ENCODE measurements at regions not wholly inside any gene's neighbourhood (a gene's known extent, or its start where the extent isn't known, plus 50 kb on each side); places are given as distances from the start of the nearest gene placed in this dataset.
"Not testable (repeated sequence)": the region's sequence is repeated elsewhere in the genome, so short reads cannot be mapped to it uniquely, and the experiment has no call there.

DNA sequence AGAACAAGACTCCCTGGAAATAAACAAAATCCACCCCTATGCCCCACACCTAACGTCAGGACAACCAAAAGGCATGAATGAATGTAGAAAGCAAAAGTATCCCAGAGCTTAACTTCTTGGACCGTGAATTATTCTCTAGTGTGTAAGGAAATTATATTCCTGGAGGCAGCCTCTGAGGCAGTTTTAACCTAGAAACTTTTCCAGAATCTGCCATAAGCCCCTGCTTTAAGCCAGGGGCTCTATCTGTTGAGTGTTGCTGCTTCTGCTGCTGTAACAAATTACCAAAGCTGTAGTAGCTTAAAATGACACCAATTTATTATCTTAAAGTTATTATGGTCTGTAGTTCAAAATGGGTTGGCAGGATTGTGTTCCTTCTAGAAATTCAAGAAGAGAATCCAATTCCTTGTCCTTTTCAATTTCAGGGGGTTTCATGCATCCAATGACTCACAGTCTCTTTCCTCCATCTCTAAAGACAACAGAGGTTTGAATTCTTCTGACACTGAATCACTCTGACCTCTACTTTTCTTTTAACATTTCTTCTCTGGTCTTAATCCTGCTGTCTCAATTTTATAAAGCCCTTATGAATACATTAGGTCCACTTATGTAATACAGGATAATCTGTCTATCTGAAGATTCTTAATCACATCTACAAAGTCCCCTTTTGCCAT is 242.7 kb downstream of the ATXN7L3B start:
- TF ChIP-seq, protein P1, sequence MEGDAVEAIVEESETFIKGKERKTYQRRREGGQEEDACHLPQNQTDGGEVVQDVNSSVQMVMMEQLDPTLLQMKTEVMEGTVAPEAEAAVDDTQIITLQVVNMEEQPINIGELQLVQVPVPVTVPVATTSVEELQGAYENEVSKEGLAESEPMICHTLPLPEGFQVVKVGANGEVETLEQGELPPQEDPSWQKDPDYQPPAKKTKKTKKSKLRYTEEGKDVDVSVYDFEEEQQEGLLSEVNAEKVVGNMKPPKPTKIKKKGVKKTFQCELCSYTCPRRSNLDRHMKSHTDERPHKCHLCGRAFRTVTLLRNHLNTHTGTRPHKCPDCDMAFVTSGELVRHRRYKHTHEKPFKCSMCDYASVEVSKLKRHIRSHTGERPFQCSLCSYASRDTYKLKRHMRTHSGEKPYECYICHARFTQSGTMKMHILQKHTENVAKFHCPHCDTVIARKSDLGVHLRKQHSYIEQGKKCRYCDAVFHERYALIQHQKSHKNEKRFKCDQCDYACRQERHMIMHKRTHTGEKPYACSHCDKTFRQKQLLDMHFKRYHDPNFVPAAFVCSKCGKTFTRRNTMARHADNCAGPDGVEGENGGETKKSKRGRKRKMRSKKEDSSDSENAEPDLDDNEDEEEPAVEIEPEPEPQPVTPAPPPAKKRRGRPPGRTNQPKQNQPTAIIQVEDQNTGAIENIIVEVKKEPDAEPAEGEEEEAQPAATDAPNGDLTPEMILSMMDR (IDR thresholded peaks at IDR 0.05; ENCODE audit: low read depth, low read length): no peak
- H3K4me3 ChIP-seq (ENCODE audit: low read depth, low read length): no peak overlapping the region
- DNase-seq (ENCODE audit: low read depth, low spot score): peak; percentile 84
- in situ Hi-C loops (cut with HindIII; ENCODE audit: low sequenced_read_pairs): no loop called here

DNA sequence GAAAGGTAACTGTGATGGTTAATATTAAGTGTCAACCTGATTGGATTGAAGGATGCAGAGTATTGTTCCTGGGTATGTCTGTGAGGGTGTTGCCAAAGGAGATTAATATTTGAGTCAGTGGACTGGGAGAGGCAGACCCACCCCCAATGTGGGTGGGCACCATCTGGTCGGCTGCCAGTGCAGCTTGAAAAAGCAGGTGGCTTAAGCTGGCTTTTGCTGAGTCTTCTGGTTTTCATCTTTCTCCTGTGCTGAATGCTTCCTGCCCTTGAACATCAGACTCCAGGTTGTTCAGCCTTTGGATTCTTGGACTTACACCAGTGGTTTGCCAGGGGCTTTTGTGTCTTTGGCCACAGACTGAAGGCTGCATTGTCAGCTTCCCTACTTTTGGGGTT is 243.2 kb downstream of the ATXN7L3B start:
- DNase-seq (ENCODE audit: low read depth, low spot score); H3K4me3 ChIP-seq (ENCODE audit: low read depth, low read length); in situ Hi-C loops (cut with HindIII; ENCODE audit: low sequenced_read_pairs): not testable (repeated sequence)

DNA sequence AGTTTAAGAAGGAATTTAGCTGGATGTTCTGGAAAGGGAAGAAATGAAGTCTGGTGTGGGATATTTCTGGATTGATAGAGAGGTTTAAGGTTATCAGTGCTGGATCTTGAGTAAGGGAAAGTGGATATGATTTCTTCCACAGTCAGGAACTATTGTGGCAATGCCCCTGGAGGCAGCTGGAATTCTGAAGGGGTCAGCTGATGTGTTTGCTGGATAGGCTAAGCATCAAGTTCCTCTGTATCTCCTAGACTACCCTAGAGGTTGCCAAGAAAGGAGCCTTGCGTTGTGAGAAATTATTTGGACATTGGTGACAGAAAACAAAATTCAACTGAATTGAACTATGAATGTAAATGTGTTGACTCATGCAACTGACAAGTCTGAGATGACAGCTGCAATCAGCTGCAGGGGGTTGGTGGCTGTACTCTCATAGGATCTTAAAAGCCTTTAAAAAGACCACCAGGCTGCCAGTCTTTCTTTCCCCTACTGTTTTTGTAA is 244.4 kb downstream of the ATXN7L3B start:
- in situ Hi-C loops (cut with HindIII; ENCODE audit: low sequenced_read_pairs): no loop called here
- TF ChIP-seq, protein P1 (IDR thresholded peaks at IDR 0.05; ENCODE audit: low read depth, low read length): no peak
- DNase-seq (ENCODE audit: low read depth, low spot score): no peak
- H3K4me3 ChIP-seq (ENCODE audit: low read depth, low read length): no peak overlapping the region

DNA sequence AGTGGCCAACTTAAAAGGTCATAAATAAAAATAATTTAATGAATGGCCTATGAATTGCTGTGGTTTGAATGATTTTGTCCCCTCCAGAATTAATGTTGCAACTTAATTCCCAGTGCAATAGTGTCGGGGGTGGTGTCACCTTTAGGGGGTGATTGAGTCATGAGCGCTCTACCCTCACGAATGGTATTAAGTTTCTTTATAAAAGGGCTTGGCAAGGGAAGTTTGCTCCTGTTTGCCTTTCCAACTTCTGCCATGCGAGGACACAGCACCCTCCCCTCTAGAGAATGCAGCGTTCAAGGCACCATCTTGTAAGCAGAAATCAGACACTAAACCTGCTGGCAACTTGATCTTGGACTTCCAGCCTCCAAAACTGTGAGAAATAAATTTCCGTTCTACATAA is 253.3 kb downstream of the ATXN7L3B start:
- TF ChIP-seq, protein P1 (IDR thresholded peaks at IDR 0.05; ENCODE audit: low read depth, low read length): no peak
- in situ Hi-C loops (cut with HindIII; ENCODE audit: low sequenced_read_pairs): no loop called here
- no peak for DNase-seq (ENCODE audit: low read depth, low spot score)
- H3K4me3 ChIP-seq (ENCODE audit: low read depth, low read length): no peak overlapping the region

DNA sequence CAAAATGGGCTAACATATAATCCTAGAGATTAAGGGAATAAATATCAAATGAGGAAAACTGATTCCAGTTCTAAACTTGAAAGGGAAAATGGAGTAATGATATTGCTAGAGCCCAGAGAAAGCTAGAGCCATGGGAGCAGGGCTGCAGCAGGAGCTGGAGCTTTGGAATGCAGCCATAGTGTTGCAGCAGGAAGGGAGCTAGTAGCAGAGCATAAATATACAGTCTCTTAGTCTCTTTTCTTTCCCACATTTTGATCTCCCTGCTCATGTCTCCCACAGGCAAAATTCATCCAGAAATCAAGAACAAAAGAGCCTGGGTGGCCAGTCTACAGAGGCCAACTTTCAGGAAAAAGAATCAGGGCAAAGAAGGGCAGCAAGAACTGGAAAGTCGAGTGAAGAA is 253.7 kb downstream of the ATXN7L3B start:
- in situ Hi-C loops (cut with HindIII; ENCODE audit: low sequenced_read_pairs): no loop called here
- DNase-seq (ENCODE audit: low read depth, low spot score): peak; percentile 38
- H3K4me3 ChIP-seq (ENCODE audit: low read depth, low read length): no peak overlapping the region
- TF ChIP-seq, protein P1 (IDR thresholded peaks at IDR 0.05; ENCODE audit: low read depth, low read length): no peak

DNA sequence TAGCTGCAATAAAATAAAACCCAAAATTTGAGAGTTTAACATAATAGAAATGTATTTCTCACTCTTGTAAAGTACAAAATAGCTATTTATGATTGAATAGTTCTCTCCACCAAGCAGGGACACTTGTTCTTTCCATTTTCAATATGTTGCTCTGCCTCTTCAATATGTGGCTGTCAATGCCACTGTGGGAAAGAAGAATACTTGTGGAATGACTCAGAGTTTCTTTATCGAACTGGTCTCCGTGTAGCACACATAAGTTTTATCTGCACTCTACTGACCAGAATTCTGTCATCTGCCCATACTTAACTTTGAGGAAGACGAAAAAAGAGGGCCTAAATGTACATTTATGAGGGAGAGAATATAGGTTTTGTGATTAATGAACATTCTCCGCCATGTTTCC is 256.9 kb downstream of the ATXN7L3B start:
- H3K4me3 ChIP-seq (ENCODE audit: low read depth, low read length): no peak overlapping the region
- in situ Hi-C loops (cut with HindIII; ENCODE audit: low sequenced_read_pairs): no loop called here
- DNase-seq (ENCODE audit: low read depth, low spot score): peak; percentile 50
- TF ChIP-seq, protein P1 (IDR thresholded peaks at IDR 0.05; ENCODE audit: low read depth, low read length): no peak

DNA sequence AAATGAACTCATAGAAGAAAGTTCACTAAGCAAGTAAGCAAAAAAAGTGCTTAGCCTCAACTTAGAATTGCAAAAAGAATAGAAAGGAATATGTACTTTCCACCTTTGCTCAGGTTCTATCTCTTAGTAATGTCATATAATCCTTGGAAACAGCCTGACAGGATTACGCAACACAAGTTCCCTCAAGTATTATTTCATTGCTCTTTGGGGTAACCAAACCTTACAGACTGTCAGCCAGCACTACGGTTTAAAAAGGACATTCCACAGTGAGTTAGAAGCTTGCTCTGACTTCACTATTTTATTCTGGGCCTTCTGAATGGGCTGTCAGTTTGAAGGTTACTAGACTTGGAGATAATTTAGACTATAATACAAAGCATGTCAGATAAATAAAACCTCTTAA is 264.0 kb downstream of the ATXN7L3B start:
- no peak overlapping the region for H3K4me3 ChIP-seq (ENCODE audit: low read depth, low read length)
- TF ChIP-seq, protein P1 (IDR thresholded peaks at IDR 0.05; ENCODE audit: low read depth, low read length): no peak
- DNase-seq (ENCODE audit: low read depth, low spot score): no peak
- in situ Hi-C loops (cut with HindIII; ENCODE audit: low sequenced_read_pairs): no loop called here
